OCI-LY3 (cell line): ENCODE measurements at regions not wholly inside any gene's neighbourhood (a gene's known extent, or its start where the extent isn't known, plus 50 kb on each side); places are given as distances from the start of the nearest gene placed in this dataset.

ENCODE experiments used
- CTCF ChIP-seq: fragments of 200-600, 300-600 bp; sonication (generic); IDR thresholded peaks from 2 replicates; pipeline ENCODE4 v1.5.1; 2014; ENCODE audit warnings: antibody characterized with exemption, low read length, low read depth
- EZH2phosphoT487 ChIP-seq: fragments of 200-600 bp; shearing (Covaris generic); IDR thresholded peaks from 2 replicates; pipeline ENCODE4 v1.6.1; 2018; ENCODE audit warnings: antibody characterized with exemption, mixed run types, low read depth

DNA sequence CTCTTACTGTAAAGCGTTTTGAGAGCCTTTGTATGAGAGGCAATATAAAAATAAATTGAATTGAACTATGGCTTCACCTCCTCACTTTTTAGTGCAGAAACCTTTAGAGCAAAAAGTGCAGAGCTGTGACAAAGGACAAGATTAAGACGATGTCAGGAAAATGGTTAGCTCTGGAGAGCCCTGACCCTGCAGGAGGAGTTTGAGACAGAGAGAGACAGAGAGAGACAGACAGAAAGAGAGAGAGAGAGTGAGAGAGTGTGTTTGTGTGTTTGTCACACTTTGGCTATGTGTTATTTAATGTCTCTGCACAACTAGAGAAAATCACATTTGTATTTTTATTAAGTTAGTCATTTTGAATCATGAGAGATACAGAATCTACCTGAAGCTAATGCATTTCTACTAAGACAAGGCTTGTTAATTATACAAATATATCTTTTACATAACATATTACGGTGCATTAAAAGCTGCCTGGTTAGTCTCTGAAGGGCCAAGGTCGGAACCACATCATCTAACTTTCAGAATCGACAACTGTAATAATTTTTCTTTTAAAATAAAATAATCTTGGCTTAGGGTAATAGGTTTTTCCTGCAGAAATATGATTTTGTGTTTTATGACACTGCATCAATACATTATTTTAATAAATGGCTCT is 423.5 kb upstream of the ZEB2 start:
- TF ChIP-seq CTCF = no peak
- no peak for TF ChIP-seq EZH2phosphoT487
